Stimulated activated CD4-positive, alpha-beta T cell treated with anti-CD3 and anti-CD28 coated beads, Interleukin-15, amount 100 ng/mL, for 48 hours (primary cell): ENCODE measurements at regions not wholly inside any gene's neighbourhood (a gene's known extent, or its start where the extent isn't known, plus 50 kb on each side); places are given as distances from the start of the nearest gene placed in this dataset.

Experiments used
- DNase-seq, 2 donors: peaks; one replicate each; pipeline ENCODE4 v3.0.0-alpha.2; 2020; ENCODE audit warnings: low read depth in 2 of 2

DNA sequence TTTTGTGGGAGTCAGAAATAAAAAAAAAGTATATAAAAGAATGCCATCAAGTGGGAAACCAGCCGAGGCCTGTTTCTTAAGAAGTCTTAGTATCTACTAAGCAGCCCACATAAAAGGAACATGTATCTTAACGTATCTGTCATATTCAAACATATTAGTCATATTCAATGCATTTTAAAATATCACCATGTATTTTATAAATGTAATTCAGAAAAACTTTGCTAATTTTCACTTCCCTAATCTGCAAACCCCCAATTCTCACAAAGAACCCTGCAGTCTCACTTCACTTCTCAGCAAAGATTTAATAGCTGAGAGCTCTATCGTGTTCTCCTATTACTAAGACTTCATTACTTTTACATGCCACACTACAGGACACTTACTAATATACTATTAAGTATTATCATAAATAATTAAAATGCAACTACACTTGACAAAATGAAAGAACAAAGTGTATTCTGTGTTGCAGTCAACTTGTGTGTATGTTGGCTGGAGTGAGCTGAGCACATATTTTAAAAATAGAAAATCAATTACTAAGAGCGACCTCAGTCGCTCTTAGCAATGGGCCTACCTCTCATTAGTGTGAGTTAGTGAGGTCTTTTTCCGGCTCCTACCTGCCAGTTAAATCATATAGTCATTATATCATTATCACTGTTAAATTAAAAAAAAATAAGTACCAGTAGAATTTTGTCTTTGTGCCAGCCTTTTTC lies 484.3 kb downstream of the LMO4 start:
- DNase-seq, result no peak

DNA sequence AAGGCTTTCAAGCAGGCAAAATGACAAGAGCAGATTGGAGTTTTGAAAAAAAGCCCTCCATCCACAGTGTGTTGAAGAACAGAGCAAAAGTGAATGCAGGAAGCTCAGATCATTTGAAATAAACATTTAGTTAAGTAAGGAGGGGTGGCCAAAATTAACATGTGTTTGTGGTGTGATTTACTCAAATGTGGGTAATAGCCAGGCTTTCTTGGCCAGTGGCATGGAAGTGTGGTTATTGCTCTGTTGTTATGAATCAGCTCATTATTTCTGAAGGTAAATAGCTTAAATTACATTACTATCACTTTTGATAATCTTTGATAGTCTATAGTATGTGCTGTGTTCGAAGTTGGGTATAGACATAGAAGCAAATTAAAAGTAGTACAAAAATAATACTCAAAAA lies 485.9 kb downstream of the LMO4 start:
- no peak for DNase-seq

DNA sequence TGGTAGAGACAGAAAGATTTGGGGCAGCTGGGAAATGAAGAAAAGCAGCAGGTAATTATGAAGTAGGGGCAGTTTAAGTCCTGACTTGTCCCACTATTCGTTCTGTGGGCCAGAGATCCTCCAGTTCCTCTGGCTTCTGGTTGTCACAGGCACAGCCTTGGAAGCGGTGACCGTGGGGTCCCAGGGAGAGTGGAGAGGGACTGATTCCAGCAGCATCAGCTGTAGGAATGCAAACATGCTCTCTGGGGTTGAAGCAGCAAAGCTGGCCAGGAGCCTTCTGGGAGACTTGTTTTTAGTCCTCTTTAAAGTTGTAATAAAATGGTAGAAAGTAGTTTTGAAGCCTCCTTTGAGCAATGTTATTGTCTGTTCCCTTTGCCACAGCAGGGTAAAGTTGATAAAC lies 488.0 kb downstream of the LMO4 start:
- no peak for DNase-seq

DNA sequence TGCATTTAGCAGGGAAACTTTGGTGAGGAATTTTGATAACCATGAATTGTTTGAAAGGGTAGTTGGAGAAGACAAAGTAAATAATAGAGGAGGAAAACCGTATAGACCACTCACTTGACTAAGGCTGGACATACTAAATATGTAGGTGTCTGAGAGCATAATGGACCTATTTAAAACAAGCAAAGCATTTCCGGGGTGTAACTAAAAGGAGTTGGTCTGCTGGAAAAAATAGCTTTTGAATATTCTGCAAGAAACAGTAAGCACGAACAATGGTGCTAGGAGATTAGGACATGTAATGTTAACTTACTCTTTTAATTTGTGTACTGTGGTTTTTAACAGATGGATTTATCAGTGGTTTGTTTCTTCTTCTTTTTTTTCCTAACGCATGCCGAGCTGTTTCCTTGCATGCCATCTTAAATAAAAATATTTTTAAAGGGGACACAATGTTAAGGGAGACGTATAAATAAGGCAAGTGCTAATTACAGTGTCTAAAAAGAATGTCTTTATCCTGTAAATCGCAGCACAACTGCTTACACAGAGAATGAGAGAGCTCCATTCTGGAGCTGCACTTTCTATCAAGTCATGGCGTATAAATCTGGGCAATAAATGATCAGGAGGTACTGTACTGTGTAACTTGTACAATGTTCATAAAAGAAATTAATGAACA lies 492.1 kb downstream of the LMO4 start:
- no peak for DNase-seq

DNA sequence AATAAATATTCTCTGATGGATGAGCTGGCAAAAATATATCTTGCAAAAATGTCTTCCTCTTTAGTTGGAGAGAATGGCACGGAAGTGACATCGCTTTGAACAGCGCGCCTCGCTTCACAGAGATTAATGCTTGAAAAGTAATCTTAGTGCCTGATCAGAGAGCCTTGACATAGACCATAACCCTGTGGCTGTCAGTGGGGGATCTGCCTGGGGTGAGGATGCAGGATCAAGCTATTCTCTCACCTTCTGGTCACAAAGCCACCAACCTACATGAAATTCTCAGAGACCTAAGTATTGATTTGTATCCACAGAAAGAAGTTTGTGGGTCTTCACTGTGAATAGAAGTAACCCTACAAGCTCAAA lies 492.6 kb downstream of the LMO4 start:
- DNase-seq, result no peak

DNA sequence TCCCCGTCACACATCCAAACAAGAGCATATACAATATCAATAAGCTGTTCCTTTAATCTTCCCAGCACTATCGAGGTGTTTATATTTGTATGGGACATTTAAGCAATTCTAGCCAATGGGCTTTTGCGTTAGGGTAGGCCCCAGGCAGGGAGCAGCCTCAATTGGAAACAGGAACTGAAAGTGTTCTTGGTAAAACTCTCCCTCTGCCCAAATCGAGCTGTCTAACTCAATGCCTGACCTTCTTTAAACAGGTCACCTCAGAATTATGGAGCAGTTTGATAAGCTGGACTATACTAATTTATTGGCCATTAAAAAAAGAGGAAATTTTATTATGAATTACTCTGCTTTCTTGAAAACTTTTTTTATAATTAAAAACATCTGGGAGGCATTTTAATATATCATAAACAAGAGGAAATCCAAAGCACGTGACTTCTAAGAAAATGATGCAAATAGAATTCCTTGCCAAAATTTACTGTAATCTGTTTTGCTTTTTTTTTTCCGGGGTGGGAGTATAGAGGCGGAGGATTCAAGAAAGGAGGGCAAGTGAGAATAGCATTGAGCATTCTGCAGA lies 498.1 kb downstream of the LMO4 start:
- no peak for DNase-seq

DNA sequence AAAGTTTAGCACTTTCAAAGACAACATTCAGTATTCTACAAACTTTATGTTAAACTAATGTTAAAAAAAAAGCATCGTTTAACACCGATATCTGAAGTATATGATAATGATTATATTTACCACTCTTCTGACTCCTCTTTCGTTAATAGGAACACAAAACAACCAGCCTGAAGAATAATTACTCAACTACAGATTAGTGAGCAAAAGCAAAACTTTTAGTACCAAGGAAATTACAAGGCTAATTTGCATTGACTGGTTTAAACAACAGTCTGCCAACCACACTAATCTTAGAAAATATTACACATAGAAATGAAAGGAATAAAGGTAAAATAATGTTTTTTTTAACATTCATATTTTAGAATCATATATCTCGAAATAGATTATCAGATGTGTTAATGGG lies 500.7 kb downstream of the LMO4 start:
- no peak for DNase-seq

DNA sequence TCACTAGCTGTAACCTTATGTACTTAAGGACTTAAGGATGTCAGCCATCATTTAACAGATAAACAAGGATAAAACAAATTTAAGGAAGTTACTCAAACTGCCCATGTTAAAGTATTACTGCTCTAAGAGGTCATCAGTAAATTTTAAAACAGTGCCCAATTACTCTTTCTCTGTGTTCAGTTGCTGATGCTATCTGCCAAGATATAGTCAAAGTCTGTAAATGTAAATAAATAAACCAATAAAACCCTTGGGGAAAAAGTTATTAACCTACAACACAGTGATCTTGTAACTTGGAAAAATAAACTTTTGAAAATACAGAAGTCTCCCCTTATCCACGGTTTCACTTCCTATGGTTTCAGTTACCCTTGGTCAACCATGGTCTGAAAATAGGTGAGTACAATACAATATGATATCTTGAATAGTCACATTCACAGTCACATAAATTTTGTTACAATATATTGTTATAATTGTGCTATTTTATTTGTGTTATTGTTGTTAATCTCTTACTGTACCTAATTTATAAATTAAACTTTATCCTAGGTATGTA lies 501.8 kb downstream of the LMO4 start:
- DNase-seq, result no peak

DNA sequence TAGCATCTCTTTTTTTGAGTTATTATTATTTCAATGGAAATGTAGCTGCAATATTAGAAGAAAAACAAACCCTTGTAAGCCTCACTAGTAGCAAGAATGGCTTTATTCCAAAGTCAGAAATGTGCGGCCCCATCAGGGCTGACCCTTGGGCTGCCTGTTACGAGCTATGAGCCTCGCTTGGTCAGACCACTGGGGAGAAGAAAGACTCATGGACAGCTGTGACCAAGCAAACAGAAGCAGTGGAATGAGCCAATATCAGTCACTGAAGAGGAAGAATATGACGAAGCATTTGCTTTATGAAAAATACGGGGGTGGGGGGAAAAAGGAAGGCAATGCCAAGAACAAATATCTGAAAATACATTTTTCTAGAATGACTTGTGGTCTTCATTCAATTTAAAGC lies 504.5 kb downstream of the LMO4 start:
- DNase-seq, result no peak

DNA sequence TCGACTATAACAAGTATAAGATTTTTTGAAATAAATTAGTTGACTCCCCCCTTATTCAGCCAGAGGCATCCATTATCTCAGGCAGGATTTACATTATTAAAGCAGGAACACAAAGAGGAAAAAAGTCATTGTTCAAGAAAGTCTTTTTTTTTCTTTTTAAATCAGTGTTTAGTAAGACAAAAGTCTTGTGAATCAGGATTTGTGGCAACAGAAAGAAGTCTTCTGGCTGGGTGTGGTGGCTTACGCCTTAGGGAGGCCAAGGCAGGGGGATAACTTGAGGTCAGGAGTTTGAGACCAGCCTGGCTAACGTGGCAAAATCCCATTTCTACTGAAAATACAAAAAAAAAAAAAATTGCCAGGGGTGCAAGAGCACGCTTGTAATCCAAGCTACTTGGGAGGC lies 505.5 kb downstream of the LMO4 start:
- no peak for DNase-seq

DNA sequence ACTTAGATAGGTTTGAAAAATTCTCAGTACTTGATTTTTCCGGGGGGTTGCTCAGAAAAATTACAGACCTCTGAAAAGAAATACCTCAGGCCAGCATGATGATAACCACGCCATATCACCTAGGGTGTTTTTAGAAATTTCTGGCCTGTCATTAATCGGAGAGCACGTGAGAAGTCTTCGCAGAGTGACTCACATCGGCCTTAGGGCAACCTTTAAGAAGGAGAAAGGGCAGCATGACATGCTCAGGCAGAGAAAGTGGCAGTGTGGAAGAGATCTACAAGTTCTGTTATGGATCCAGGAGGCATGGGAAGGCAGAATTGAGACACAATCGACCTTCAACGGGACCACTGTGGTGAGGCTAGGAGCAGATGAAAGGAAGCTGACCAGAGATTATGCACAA lies 506.3 kb downstream of the LMO4 start:
- no peak for DNase-seq

DNA sequence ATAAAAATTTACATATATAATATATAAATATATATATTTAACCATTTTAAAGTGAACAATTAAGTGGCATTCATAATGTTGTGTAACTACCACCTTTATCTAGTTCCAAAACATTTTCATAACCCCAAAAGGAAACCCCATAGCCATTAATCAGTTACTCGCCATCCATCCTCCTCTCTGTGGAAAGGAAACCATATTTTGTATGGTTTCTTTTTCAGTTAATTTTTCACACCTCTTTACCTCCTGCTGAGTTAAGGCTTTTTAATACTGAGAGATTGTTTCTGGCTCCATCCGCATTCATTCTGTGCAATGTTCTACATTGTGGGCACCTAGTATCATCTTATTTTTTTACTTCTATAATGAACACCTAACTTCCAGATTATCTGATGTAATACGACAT lies 512.1 kb downstream of the LMO4 start:
- no peak for DNase-seq

DNA sequence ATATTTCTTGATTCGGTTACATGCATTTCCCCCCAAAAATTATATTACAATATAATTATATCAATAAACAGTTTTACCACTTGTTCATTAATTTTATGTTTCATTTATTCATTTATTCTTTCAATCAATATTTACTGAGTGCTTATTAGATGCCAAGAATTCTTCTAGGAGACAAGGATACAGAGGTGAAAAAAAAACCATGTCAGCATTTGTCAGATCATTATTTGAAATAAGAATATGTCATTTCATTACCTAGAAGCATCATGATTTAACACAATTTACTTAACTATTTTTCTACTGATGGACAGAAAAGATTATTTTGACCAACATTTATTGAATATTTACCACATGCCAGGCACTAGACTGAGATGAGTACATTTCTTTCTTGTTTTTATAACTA lies 512.7 kb downstream of the LMO4 start:
- DNase-seq, result no peak

DNA sequence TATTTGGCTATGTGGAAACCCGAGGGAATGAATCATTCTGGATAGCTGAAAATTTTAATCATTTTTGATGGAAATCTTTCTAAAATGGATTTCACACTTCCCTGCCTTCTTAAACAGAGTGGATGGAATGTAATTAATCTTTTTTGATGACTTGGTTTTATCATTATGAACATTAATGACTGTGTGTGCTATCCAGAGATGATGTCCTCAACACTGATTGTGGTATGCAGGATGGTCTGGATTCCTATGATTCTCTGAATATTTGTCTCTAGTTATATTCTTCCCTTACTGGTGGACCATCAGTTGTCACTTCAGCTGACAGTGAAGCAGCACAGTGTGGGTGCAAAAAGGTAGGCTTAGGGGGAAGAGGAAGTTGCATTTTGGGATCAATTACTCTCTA lies 513.5 kb downstream of the LMO4 start:
- DNase-seq, result no peak

DNA sequence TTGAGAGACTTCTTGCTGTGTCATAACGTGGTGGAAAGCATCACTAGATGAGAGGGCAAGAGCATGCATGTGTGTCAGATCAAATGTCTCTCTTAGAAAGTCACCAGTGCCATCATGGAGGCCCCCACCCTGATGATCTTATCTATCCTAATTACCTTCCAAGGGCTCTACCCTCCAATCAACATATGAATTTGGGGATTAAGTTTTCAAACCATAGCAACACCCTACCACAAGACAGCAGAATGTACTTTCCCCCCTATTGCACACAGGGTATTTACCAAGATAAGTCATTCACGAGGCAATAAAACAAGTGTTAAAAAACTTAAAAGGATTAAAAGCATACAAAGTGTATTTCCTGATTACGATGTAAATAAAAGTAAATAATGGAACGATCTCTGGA lies 515.6 kb downstream of the LMO4 start:
- DNase-seq, result no peak

DNA sequence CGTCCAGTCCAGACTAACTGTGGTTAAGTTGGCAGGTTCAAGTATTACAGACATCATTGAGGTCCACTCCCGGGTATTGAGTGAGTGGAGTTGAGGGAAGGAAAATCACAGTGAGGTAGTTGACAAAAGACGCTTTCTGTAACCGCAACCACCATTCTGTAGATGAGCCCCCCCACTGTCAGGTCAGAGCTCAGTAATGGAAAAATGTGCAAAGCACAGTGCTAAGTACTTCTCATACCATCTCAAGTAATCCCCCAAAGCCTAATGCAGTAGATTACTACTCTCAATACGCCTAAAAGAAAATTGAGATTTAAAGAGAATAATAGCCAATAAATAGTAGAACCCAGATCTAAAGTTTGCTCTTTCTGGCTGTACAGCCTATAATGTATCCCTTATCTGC lies 522.8 kb downstream of the LMO4 start:
- DNase-seq, result no peak

DNA sequence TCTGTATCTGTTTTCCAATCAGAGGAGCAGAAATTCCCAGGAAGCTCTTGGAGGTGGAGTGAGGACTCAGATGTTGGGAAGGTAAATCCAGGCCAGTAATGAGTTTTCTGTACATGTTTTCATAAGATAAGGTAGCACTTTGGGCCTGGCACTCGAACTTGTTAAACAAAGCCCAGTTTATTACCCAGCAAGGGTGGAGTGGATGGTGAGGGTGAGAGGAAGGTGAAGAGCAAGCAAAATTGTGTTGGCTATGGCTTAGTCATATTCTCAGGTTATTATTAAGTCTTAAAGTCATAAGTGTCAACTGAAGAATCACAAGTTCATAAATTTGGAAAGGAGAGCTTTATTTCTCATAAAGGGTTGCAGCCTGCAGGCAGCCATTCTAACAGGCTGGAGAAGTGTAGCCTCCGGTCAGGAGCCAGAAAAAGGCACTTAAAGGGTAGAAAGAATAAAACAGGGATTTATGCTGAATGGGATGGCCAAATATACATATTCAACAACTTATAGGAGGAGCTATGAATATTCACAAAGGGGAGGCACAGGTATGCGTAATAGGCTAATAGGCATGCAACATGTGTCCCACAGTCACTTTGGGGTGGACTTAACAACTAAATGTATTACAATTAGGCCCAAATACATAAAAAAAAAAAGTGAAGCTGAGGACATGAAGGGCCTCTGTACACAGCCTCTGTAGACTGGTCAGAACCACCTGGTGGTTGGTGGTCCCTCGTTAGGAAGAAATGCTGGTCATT lies 523.9 kb downstream of the LMO4 start:
- DNase-seq, result no peak

DNA sequence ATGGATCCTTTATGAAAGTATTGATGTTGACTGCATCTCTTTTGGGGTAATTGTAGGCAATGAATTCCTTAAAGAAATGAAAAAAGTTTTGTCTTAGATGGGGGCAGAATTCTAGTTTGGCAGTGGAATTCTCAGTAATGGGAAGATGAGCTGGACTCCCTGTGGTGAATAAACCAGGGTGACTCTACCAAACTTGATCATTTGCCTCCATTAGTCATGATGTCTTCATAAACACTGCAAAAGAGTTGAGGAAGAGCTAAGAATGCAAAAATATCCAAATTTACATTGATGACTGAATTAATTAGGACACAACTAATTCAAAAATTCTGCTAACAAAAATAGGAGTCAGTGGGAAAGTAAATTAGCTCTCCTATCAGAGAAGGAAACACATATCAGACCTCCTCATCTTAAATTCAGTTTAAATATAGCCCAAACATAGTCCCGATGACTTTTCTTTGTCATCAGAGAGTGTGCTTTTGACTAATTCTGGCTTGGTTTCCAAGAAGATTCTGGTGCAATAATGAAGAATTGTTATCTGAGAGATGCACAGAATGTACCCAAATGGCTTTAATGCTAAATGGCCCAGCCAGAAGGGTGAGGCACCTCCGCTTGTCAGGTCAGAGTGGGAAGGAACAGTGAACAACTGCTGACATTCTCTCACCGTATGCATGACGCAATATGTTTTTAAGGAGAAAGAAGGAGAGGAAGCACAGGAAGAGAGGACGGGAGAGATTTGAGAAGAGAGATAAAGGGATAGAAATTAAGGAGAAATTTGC lies 525.1 kb downstream of the LMO4 start:
- no peak for DNase-seq

DNA sequence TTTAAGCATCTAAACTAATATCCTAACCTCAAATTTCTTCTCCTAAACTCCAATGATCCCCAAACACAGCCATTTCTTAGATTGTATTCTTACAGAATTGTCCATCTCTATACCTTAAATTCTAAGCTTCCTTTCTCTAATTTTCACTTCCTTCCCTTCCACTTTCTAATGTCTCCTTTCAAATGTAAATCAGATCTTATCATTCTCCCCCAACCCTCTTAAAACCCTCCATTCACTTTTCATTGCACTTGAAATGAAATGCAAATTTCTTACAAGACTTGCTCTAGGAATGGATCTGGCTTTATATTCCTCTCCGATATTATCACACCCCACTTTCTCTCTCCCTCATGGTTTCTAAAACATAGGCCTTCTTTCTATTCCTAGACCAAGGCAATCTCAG lies 534.6 kb downstream of the LMO4 start:
- no peak for DNase-seq

DNA sequence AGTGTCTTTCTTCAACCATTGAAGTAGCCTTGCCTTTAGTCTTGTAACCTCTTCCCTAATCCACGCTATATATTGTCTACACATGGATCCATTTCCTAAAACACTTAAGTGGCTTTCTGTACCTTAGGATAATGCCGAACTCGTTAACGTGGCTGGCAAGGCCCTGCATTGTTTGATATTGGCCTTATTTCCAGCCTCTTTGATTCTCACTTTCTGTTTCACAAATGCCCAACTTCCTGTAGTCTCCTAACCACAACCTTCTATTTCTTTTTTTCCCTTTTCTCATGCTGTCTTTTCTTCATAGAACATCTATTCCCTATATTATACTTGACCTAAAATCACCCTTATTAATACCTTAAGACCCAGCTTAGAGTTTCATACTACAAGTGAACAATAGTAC lies 536.0 kb downstream of the LMO4 start:
- no peak for DNase-seq

DNA sequence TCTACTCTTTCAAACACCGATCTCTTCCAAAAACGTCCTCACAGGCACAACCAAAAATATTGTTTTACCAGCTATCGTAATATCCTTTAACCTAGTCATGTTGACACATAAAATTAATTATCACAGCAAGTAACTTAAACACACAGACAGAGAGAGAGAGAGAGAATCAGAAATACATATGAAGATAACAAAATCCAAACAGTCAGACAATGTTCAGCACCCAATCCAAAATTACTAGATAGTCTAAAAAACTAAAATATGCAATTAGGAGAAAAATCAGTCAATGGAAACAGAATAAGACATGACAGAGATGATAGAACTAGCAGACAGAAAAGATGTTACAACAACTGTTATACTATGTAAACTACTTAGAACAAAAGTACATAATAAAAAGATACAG lies 537.7 kb downstream of the LMO4 start:
- DNase-seq, result no peak

DNA sequence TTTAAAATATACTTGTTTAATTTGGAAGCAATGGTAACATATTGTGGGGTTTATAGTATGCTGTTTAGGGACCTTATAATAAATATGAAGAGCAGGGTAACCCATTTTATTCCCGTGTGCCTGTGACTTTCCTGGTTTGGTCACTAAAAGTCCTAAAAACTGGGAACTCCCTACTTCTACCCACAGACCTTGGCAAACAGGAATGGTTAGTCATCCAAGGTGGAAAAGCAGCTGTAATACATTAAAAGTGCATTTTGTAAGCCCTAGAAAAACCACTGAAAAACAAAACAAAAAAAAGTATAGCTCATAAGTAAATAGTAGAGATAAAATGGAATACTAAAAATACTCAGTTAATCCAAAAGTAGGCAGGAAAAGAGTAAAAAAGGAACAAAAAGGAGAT lies 538.9 kb downstream of the LMO4 start:
- DNase-seq, result no peak
